ENCODE measurements at regions not wholly inside any gene's neighbourhood (a gene's known extent, or its start where the extent isn't known, plus 50 kb on each side); places are given as distances from the start of the nearest gene placed in this dataset.

GRCh38 chr4:81528200-81528599 is 56.5 kb upstream of the RASGEF1B start:
- TF ChIP-seq CTCF (IDR thresholded peaks at IDR 0.05) (no peak), ZFX (IDR thresholded peaks at IDR 0.05; ENCODE audit: borderline replicate concordance) (no peak)

All from 22Rv1 (cell line).